Activated T-cell treated with anti-CD3 and anti-CD28 coated beads, Interleukin-2, amount 50 U/mL, for 1 hour (primary cell): ENCODE measurements at regions not wholly inside any gene's neighbourhood (a gene's known extent, or its start where the extent isn't known, plus 50 kb on each side); places are given as distances from the start of the nearest gene placed in this dataset.
"Not testable (repeated sequence)": the region's sequence is repeated elsewhere in the genome, so short reads cannot be mapped to it uniquely, and the experiment has no call there.

ENCODE experiments used
- DNase-seq: peaks from one replicate; pipeline ENCODE4 v3.0.0-alpha.2; 2020

GRCh38 chr1:245023222-245023621 lies 131.6 kb upstream of the KIF26B start:
- DNase-seq, result no peak

DNA sequence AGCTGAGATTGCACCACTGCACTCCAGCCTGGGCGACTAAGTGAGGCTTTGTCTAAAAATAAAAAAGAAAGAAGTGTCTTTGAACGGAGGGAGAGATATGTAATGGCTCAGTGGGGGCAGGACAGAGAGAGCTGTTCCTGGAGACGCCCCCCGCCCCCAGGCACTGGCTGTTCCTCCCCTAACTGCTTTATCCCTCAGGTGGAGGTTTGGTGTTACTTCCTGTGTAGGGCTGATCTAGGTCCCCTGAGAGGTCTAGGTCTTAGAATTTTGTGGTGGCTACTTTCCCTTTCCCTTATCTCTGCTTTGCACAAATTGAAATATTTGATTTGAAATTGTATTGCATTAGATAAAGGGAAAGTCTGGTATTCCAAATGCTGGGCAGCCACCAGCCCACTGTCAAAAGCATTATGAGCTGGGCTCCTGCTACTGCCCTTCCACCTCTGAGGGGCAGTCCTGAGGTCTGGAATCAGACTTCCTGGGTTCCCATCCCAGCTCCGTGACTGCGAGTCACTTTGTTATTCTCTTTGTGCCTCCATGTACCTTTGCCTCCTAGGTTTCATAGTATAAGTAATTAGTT lies 134.8 kb upstream of the KIF26B start:
- DNase-seq, result no peak

GRCh38 chr1:245016700-245017099 lies 138.1 kb upstream of the KIF26B start:
- DNase-seq, result no peak

DNA sequence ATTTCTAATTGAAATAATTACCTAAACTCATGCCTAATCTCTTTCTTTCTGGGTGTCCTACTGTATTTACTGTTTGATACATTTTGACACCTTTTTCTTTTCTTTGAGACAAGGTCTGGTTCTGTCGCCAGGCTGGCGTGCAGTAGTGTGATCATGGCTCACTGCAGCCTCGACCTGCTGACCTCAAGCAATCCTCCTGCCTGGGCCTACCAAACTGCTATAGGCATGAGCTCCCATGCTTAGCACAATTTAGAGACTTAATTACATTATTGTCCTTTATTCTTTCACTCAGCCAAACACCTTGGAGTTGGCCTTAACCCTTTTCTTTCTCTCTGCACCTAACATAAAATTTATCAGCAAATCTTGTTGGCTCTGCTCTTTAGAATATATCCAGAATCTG lies 139.8 kb upstream of the KIF26B start:
- no peak for DNase-seq

- DNase-seq, result no peak
Observed at GRCh38 chr1:245014247-245015029, 140.3 kb upstream of the KIF26B start.

- DNase-seq, result no peak
Observed at GRCh38 chr1:245010018-245010614, 144.7 kb upstream of the KIF26B start.

DNA sequence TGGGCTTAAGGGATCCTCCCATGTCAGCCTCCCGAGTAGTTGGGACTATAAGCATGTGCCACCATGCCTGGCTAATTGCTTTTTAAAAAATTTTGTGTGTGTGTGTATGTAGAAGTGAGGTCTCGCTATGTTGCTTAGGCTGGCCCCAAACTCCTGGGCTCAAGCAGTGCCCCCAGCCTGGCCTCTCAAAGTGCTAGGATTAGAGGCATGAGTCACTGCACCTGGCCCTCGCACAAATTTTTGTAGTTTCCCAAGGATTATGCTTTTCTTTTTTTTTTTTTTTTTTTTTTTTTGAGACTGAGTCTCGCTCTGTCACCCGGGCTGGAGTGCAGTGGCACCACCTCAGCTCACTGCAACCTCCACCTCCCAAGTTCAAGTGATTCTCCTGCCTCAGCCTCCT lies 144.4 kb upstream of the HNRNPU start:
- no peak for DNase-seq

DNA sequence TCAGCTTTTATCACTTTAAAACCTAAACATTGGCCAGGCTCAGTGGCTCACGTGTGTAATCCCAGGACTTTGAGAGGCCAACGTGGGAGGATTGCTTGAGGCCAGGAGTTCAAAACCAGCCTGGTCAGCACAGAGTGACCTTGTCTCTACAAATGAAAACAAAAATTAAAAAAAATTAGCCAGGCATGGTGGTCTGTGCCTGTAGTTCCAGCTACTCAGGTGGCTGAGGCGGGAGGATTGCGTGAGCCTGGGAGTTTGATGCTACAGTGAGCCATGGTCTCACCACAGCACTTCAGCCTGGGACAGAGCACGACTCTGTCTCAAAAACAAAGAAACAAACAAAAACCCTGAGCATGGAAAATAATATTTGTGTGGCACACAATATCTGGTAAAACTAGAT lies 143.5 kb upstream of the HNRNPU start:
- DNase-seq, result no peak

- no peak for DNase-seq
Observed at GRCh38 chr1:245003246-245003645, 138.9 kb upstream of the HNRNPU start.

- no peak for DNase-seq
Observed at GRCh38 chr1:245001252-245001651, 136.9 kb upstream of the HNRNPU start.

- no peak for DNase-seq
Observed at GRCh38 chr1:245000872-245001188, 136.5 kb upstream of the HNRNPU start.

DNA sequence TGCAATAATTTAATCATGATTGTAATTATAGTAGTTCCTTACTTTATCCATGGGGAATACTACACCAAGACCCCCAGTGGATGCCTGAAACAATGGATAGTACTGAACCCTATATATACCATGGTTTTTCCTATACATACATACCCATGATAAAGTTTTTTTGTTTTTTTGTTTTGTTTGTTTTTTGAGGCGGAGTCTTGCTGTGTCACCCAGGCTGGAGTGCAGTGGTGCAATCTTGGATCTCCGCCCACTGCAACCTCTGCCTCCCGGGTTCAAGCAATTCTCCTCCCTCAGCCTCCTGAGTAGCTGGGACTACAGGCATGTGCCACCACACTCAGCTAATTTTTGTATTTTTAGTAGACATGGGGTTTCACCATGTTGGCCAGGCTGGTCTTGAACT lies 135.3 kb upstream of the HNRNPU start:
- not testable (repeated sequence) for DNase-seq

- DNase-seq, result no peak
Observed at GRCh38 chr1:244998717-244999346, 134.5 kb upstream of the HNRNPU start.

GRCh38 chr1:244995602-244996400 lies 131.5 kb upstream of the HNRNPU start:
- DNase-seq, result no peak

DNA sequence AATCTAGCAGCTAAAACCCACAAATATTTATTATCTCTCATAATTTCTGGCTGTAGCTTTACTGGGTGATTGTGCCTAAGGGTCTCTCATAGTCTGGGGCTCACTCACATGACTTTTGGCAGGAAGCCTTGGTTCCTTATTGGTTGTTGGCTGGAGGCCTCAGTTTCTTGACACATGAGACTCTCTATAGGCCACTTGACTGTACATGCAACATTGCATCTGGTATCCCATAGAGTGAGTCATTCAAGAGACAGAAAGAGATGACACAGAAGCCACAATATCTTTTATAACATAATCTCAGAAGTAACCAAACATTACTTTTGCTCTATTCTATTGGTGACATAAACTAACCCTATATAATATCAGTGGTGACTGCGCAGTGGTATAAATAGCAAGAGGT lies 128.5 kb upstream of the HNRNPU start:
- no peak for DNase-seq

DNA sequence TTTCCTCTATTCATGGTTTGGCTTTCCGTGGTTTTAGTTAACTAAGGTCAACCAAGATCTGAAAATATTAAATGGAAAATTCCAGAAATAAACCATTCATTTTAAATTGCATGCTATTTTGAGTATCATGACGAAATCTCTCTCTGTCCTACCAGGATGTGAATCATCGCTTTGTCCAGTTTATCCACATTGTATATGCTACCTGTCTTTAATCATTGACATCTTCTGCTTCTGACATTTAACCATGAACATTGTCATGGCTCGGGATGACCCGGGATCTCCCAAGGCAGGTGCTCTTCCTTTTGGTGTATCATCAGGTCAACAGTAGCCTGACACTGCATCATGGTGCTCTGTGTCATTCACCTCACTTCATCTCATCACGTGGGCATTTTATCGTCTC lies 125.5 kb upstream of the HNRNPU start:
- no peak for DNase-seq

GRCh38 chr1:244988521-244988920 lies 124.2 kb upstream of the HNRNPU start:
- DNase-seq, result no peak

- no peak for DNase-seq
Observed at GRCh38 chr1:244980605-244981004, 116.3 kb upstream of the HNRNPU start.

GRCh38 chr1:244974550-244974949 lies 110.2 kb upstream of the HNRNPU start:
- no peak for DNase-seq

DNA sequence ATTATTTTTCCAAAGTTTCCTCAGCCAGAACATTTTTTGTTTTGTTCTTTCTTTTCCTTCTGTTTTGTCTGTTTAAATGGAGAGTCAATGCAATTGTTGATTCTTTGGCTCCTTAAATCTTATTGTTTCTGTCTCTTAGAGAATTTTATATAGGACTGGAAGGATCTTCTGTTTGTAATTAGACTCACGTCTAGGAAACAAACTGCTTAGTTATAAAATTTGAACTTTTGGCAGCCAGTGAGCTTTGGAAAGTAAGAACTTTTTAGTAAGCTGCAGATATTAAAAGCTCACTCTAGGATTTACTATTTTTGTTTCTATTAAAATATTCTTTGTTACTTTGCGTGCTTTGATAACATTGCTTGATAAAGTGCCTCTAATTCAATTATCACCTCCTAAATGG lies 109.8 kb upstream of the HNRNPU start:
- no peak for DNase-seq

GRCh38 chr1:244971552-244972216 lies 107.3 kb upstream of the HNRNPU start:
- DNase-seq, result no peak

- DNase-seq, result peak; percentile 94
Observed at GRCh38 chr1:244970744-244971551, 106.6 kb upstream of the HNRNPU start.
